ENCODE measurements at regions not wholly inside any gene's neighbourhood (a gene's known extent, or its start where the extent isn't known, plus 50 kb on each side); places are given as distances from the start of the nearest gene placed in this dataset.

GRCh38 chr13:73417012-73417615 lies 358.3 kb downstream of the KLF5 start:
- peak; percentile 16 for TF ChIP-seq CTCF (IDR thresholded peaks at IDR 0.05; ENCODE audit: extremely low read depth, insufficient read depth, missing control alignments)
- peak; percentile 8 for DNase-seq (ENCODE audit: low spot score)
- in situ Hi-C loops (cut with MboI; ENCODE audit: low pct_unique_long_range_greater_than_20kb, low sequenced_read_pairs, unreplicated experiment): loop anchor here (25.0 kb wide), 1 partner anchor 580 kb away; no protein-coding TSS in a partner anchor

- TF ChIP-seq CTCF (IDR thresholded peaks at IDR 0.05; ENCODE audit: extremely low read depth, insufficient read depth, missing control alignments): no peak
- DNase-seq (ENCODE audit: low spot score): no peak
- in situ Hi-C loops (cut with MboI; ENCODE audit: low pct_unique_long_range_greater_than_20kb, low sequenced_read_pairs, unreplicated experiment): loop anchor here (25.0 kb wide), 1 partner anchor 579 kb away; no protein-coding TSS in a partner anchor
These were observed 357.3 kb downstream of the KLF5 start for GRCh38 chr13:73416093-73416492.

GRCh38 chr13:73413656-73414055 lies 354.9 kb downstream of the KLF5 start:
- in situ Hi-C loops (cut with MboI; ENCODE audit: low pct_unique_long_range_greater_than_20kb, low sequenced_read_pairs, unreplicated experiment): loop anchor here (25.0 kb wide), 1 partner anchor 576 kb away; no protein-coding TSS in a partner anchor
- TF ChIP-seq CTCF (IDR thresholded peaks at IDR 0.05; ENCODE audit: extremely low read depth, insufficient read depth, missing control alignments): no peak
- DNase-seq (ENCODE audit: low spot score): no peak

GRCh38 chr13:73412933-73413332 lies 354.1 kb downstream of the KLF5 start:
- in situ Hi-C loops (cut with MboI; ENCODE audit: low pct_unique_long_range_greater_than_20kb, low sequenced_read_pairs, unreplicated experiment): loop anchor here (25.0 kb wide), 1 partner anchor 576 kb away; no protein-coding TSS in a partner anchor
- no peak for DNase-seq (ENCODE audit: low spot score)
- no peak for TF ChIP-seq CTCF (IDR thresholded peaks at IDR 0.05; ENCODE audit: extremely low read depth, insufficient read depth, missing control alignments)

GRCh38 chr13:73411067-73411809 lies 352.4 kb downstream of the KLF5 start:
- no peak for DNase-seq (ENCODE audit: low spot score)
- in situ Hi-C loops (cut with MboI; ENCODE audit: low pct_unique_long_range_greater_than_20kb, low sequenced_read_pairs, unreplicated experiment): loop anchor here (25.0 kb wide), 1 partner anchor 574 kb away; no protein-coding TSS in a partner anchor
- no peak for TF ChIP-seq CTCF (IDR thresholded peaks at IDR 0.05; ENCODE audit: extremely low read depth, insufficient read depth, missing control alignments)

GRCh38 chr13:73406454-73406853 lies 347.6 kb downstream of the KLF5 start:
- DNase-seq (ENCODE audit: low spot score): no peak
- in situ Hi-C loops (cut with MboI; ENCODE audit: low pct_unique_long_range_greater_than_20kb, low sequenced_read_pairs, unreplicated experiment): loop anchor here (25.0 kb wide), 1 partner anchor 569 kb away; no protein-coding TSS in a partner anchor
- TF ChIP-seq CTCF (IDR thresholded peaks at IDR 0.05; ENCODE audit: extremely low read depth, insufficient read depth, missing control alignments): no peak
